Embryonic facial prominence (tissue), 1 donor: ENCODE measurements at regions not wholly inside any gene's neighbourhood (a gene's known extent, or its start where the extent isn't known, plus 50 kb on each side); places are given as distances from the start of the nearest gene placed in this dataset.
"Not testable (repeated sequence)": the region's sequence is repeated elsewhere in the genome, so short reads cannot be mapped to it uniquely, and the experiment has no call there.

Experiments
- DNase-seq: peaks from one replicate; pipeline ENCODE4 v3.0.0-alpha.2; 2016; ENCODE audit errors: extremely low spot score

DNA sequence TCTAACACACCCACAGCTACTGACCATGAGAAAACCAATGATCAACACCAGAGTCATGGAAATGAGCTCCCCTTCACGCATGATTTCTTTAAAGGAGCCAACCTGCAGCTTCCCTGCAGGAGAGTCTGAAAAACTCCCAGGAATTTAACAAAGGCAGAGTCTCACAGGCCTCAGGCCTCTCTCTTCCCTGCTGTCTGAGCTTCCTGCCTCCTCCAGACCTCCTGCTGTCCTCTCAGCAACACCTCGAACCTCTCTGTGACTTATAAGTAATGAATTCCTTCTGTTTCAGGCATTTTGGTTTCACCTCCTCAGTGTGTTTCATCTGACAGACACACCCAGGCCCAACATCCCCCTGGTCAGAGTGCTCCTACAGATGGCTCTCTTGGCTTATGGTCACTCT lies 1044.4 kb downstream of the UQCRFS1 start:
- no peak for DNase-seq

DNA sequence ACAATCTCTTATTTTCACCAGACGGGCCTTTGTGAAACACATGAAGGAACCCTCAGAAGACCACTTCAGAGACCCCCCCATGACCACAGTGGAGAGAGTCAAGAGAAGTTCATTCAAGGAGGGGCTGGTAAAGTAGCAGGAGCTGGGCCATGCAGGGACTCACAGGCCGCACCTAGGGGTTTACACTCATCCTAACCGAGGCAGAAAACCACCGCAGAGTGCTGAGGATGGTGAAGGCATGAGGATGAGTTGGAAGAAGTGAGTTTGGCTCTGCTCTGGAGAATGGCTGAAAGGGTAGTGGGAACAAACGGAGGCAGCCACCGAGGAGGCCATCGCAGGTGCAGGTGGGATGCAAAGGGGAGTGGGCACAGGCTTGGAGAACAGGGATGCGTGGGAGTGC lies 1046.9 kb downstream of the UQCRFS1 start:
- DNase-seq, result no peak

DNA sequence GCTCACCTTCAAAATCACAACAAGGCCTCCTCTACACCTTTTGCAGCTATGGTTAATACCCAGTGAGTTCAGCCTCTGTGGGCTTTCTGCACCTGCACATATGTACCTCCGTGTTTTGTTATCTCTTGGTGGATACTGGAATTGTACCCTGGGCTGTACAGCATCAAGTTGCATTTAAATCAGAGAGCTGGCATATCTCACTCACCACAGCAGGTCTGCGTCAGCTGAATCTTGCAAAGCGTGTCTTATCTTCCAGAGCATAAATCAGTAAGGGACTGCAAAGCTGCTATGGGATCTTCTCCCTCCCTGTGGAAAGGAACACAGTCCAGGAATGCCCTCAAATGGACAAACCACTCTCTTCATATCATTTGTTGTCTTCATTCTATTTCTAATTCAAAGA lies 1048.7 kb downstream of the UQCRFS1 start:
- DNase-seq, result no peak

DNA sequence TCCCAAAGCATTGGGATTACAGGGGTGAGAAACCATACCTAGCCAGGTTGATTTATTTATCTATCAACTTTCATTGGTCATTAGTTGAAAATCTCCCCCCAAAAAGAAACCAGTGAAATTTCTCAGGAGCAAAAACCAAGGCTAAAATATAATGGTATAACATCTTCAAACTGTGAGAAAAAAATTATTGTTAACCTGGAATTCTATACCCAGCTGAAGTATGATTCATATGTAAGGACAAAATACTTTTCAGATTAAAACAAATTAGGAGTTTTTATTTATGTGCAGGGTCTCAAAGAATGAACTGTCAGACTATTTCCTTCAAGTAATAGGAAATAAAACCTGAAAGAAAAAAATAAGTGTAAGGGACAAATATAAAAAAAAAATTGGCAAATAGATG lies 1053.9 kb downstream of the UQCRFS1 start:
- no peak for DNase-seq

DNA sequence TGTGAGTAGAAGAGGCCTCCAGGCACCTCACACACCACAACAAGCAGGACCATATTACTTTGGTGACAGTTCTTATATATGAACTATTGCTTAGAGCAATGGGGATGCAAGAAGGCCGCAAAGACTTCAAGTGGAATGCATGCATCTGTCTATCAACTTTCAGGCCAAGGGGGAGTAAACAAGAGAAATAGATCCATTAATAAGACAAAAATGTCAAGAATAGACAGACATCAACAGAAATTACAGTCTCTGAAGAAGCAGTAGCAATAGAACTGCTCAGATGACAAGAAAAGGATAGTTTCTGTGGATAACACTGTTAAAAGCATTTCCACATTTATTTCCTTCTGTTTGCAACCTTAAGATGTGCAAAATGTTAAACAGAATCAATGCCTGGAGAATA lies 1057.7 kb downstream of the UQCRFS1 start:
- DNase-seq, result no peak

DNA sequence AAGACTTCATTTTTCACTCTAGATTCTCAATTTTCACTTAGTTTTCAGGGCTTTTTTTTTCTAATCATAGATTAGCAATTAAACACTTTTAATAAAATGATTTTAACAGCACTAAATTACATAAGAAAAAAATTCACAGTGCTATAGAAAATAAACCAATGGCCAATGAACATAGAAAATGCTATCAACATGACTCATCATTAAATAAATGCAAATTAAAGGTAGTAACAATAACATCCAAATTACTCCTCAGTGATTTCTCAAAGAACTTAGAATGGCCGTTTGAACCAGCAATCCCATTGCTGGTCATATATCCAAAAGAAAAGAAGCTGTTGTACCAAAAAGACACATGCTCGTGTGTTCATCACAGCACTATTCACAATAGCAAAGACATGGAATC lies 1058.9 kb downstream of the UQCRFS1 start:
- DNase-seq, result no peak

DNA sequence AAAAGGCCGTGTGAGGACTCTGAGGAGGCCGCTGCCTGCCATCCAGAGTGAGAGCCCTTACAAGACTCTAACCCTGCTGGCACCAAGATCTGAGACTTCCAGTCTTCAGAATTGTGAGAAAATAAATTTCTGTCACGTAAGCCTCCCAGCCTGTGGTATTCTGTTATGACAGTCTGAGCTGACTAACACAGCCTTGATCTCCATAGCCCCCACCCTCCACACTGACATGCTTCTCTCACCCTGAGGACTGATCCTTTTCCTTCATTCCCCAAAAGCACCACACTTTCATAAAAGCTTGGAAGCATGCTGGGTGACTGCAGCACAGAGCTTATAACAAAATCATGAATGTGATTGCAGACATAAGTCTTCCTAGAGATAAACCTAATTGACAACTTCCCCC lies 1059.8 kb downstream of the UQCRFS1 start:
- DNase-seq, result no peak

DNA sequence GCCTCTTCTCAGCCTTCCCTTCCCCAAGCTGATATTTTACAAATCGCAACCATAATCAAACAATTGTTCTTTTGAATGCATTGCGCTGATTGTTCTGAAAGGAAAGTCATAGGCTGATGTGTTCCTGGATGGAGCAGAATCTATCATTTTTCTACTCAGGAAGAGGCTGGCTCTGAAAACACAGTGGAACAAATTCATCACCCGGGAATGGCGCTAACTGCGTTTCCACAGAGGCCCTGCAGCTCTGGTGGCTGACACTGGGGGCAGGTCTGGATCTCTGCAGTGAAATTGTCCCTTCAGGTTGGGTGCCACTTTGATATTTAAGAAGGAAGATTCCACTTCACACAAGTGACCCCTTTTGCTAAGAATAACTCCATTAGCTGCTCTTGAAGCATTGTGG lies 1060.8 kb downstream of the UQCRFS1 start:
- no peak for DNase-seq

DNA sequence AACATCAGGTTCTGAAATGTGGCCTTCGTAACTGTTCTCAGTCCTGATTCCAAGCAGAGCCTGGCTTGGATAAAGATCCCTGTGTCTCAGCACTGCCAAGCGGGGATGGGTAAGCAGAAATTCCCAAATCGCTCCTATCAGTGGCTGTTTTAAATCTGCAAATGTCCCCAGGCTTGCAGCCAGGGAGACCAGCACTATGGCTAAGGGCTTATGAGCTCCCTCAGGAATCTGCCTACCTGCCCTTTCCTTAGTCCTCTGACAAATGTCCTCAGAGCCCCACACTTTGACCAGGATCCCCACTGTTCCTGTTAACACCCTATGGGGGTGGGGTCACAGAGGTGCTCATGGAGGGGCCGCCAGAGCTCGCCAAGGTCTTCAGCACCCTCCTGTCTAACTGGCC lies 1062.8 kb downstream of the UQCRFS1 start:
- no peak for DNase-seq

DNA sequence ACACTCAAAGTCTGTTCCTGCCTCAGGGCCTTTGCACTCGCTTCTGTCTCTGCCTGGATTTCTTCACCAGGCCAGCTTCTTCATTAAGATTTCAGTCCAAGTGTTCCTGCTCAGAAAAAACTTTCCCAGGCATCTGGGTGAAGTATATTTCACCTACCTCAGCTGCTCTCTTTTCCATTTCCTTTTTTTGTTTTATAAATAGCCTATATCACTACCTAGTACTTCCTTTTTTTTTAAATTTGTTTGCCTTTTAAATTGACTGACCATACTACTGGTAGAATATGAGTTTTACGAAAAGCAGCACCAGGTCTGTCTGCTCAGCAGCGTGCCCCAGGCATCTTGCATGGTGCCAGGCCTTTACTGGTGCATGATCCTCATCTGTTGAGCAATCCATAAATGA lies 1064.4 kb downstream of the UQCRFS1 start:
- no peak for DNase-seq

DNA sequence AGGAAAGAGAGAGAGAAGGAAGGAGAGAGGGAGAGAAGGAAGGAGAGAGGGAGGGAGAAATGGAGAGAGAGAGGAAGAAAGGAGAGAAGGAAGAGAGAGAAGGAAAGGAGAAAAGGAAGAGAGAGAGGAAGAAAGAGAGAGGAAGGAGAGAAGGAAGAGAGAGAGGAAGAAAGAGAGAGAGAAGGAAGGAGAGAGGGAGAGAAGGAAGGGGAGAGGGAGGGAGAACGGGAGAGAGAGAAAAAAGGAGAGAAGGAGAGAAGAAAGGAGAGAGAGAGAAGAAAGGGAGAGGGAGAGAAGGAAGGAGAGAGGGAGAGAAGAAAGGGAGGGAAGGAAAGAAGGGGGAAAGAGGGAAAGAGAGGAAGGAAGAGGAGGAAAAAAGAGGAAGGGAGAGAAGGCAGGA lies 1070.7 kb downstream of the UQCRFS1 start:
- no peak for DNase-seq

DNA sequence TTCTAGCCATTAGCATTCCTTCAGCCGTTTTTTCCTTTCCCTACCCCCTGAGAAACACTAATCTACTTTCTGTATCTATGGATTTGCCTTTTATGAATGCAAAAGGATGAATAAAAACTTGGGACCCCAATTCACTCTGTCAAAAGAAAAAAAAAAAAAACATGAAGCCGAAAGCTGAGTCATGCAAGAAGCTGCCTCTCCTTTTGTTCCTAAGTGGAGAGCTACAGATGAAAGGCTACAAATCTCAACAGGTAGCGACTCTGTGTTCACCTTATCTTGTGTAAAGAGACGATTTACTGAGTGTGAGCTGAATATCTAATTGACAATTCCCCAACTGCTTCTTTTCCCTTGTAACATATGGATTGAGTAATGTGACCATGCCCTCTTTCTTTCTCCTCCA lies 1072.8 kb downstream of the UQCRFS1 start:
- no peak for DNase-seq

DNA sequence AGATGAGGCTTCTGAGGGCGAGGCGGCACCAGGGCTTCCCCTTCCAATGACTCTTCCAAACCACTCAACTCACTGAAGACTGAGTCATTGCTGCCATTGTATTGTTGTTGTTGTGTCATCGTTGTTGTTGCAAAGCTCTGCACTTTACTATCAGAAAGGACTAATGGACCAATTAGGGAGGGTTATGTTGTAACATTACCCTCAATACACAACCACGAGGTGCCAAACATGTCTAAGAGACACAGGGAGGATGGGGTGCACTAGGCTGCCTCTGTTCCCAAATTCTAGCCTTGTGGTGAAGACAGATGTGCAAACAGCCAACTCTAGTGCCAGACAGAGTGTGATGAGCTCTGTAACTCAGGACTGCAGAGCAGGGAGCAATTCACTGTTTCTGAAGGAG lies 1075.2 kb downstream of the UQCRFS1 start:
- DNase-seq, result no peak

DNA sequence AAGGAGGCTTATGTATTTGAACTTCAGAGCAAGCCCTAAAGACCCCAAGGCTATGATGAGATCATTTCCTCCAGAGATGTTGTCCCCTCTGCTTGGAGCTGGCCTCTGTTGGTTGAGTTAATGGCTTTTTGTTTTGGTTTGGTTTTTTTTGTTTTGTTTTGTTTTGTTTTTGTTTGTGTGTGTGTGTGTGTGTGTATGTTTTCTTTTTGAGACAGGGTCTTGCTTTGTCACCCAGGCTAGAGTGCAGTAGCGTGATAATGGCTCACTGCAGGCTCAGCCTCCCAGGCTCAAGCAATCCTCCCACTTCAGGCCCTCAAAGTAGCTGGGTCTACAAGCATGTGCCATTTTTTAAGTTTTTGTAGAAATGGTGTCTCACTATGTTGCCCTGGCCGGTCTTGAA lies 1076.2 kb downstream of the UQCRFS1 start:
- DNase-seq, result no peak

DNA sequence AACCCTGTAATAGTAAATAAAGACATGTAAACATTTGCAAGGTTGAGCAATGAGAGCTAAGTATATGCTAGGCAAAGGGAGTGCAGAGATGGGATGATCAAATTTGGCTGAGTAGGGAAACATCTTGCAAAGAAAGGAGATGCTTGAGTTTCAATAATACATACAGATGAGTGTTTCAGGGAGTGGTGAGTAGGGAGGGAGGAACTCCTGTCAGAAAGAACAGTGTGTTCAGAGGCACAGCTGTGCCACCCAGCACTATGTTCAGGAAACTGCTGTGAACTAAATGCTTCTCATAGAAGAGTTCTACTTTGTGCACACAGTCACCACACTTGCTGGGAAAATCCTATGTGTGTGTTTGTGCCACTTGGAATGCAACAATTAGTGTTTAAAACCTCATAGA lies 1077.1 kb downstream of the UQCRFS1 start:
- no peak for DNase-seq

DNA sequence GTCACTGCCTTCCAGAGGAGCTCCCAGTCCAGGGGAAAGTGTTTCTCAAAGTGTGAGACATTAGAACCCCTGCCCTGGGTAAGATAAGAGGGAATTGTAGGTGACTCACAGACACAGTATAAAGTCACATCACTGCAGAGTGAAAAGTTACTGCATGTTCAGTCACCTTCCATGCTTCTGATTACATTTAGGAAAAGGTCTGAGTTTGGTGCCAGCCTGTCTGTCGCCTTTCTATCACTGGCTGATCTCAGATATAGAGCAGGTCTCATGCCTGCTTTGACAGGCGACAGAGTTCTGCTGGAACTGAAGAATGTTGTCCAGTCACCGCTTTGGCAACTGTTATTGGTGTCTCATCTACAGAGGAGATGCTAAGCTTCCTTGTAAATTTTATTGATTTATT lies 1078.6 kb downstream of the UQCRFS1 start:
- no peak for DNase-seq

DNA sequence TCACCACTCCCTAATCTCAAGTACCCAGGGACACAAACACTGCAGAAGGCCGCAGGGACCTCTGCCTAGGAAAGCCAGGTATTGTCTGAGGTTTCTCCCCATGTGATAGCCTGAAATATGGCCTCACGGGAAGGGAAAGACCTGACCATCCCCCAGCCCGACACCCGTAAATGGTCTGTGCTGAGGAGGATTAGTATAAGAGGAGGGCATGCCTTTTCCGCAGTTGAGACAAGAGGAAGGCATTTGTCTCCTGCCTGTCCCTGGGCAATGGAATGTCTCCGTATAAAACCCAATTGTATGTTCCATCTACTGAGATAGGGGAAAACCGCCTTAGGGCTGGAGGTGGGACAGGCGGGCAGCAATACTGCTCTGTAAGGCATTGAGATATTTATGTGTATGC lies 1082.1 kb downstream of the UQCRFS1 start:
- not testable (repeated sequence) for DNase-seq

DNA sequence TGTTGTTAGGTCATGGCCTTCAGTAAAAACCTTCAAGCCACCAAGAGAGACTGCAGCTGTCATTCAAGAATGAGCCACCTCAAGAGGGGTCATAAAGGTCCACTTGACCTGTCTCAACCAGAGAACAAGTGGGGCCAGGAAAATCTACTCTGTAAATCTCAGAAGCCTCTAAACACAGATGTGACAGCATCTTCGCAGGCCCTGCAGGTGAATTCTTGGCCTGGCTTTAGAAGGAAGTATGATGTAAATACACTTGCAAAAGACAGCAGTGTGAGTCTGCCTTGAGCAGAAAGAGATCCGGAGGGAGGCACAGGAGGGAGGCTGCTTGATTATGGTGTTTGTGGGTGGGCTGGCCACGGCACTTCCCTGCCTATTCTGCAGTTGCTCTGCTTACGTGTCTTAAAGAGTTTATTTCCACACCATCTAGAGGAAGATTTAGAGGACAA lies 1082.9 kb downstream of the UQCRFS1 start:
- no peak for DNase-seq

DNA sequence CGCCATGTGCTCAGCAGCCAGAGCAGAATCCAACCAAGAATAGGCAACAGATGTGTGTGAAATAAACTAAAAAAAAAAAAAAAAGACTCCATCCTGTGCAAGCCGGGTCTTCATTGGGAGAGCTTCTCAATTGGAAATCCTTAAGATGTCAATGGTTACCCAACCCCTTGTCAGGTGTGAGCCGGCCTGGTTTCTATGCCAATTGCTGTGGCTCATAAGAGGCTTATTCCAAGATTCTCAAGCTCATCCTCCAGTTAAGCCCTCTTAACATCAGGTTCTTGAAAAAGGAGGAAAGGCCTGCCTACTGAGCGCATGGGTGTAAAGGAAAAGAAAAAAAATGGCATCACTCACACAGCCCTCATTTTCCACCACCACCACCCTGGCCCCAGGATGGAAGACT lies 1084.6 kb downstream of the UQCRFS1 start:
- no peak for DNase-seq

DNA sequence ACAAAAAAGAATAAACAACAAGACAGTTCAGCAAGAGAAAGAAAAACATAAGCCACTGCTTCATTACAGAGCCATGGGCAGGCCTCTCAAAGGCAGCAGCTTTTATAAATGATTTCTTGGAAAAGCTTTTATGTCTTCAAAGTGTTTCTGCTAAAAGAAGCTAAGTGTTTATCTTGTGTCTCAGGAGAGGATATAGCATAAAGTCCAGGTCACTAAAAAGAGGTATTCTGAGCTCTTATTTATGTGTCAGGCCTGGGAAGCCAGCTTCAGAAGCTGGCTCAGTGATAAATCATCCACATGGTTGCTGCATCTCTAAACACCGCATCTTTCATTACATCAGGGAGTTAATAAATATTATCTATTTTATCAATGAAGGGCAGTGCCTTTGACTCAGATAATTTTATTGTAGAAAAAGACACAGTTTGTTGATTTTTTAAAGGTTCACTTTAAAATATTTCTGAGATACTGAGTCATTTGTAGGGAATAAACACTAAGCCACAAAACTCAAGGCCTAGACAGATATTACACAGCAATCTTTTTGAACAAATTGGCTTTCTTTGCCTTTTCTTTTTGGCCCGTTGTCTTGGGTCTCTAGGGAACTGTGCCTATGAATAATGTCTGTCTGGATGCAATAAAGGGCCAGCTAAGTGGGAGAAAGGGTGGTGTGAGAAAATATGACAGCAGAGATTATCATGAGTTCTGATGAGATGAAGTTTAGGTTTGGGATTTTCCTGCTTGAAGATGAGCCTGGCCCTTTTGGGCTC lies 1086.6 kb downstream of the UQCRFS1 start:
- no peak for DNase-seq

DNA sequence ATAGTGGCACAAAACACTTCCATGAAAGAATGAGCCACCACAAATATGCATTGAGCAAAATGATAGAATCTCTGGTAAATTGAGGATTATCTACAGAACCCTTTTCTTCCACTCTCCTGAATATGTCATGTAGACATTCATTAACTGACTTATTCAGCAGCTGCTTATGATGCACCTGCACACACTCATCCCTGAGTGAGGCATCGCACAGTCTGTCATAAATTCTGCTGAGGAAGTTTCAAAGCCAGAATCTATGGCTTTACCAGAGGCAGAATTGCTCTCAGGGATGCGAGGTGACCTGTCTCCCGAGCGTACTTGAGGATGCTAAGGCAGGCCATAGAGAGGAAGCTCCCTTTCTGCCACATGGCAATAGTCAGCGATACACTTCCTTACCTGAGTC lies 1090.2 kb downstream of the UQCRFS1 start:
- no peak for DNase-seq

DNA sequence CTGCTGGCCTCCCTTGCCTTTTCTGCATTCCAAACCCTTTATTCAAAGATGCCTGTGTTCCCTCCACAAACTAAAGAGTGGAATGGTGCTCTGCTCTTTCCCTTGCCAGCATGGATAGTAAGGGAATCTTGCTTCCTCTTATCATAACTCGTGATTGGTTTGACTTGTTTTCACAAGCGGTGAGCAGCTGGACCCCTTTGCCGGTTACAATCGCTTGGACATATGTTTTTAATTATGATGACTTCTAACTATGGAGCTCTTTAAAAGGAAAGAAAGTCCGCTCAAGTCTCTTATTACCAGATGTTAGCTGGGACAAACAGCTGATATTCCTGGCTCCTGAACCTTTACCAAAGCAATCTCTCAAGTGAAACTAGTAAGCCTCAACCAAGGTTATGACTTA lies 1094.7 kb downstream of the UQCRFS1 start:
- DNase-seq, result no peak

DNA sequence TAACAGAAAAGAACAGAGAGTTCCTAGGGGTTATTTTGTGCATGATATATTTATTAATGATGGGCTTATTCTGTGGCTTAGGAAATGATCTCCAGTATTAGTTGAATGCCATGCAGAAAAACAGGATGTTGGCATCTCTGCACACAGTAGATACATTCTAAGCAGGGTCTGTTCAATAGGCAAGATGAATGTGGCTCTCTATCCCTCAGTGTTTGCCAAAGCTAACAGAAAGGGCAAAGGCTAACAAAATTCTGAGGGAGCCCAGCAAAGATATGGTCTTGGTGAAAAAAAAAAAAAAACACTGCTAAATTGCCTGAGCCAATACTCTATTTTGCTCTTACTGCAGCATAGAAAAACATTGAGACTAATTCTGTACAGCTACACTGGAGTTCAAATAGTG lies 1095.8 kb downstream of the UQCRFS1 start:
- no peak for DNase-seq

DNA sequence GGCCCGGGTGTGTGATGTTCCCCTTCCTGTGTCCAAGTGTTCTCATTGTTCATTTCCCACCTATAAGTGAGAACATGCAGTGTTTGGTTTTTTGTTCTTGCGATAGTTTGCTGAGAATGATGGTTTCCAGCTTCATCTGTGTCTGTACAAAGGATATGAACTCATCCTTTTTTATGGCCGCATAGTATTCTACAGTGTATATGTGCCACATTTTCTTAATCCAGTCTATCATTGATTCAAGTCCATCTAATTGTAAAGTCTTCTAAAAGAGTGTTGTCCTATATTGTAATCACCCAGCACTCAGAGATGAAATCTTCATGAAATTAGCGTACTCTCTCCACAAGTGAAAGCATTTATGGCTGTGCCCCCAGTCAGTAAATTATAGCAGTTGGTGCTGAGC lies 1096.6 kb downstream of the UQCRFS1 start:
- DNase-seq, result not testable (repeated sequence)
